COLO668 (cell line): ENCODE measurements at regions not wholly inside any gene's neighbourhood (a gene's known extent, or its start where the extent isn't known, plus 50 kb on each side); places are given as distances from the start of the nearest gene placed in this dataset.
"Not testable (repeated sequence)": the region's sequence is repeated elsewhere in the genome, so short reads cannot be mapped to it uniquely, and the experiment has no call there.

ENCODE experiments used
- DNase-seq: peaks from one replicate; lab custom pipeline; 2025; ENCODE audit not compliant: unreplicated experiment; lab: John Stamatoyannopoulos, UW

DNA sequence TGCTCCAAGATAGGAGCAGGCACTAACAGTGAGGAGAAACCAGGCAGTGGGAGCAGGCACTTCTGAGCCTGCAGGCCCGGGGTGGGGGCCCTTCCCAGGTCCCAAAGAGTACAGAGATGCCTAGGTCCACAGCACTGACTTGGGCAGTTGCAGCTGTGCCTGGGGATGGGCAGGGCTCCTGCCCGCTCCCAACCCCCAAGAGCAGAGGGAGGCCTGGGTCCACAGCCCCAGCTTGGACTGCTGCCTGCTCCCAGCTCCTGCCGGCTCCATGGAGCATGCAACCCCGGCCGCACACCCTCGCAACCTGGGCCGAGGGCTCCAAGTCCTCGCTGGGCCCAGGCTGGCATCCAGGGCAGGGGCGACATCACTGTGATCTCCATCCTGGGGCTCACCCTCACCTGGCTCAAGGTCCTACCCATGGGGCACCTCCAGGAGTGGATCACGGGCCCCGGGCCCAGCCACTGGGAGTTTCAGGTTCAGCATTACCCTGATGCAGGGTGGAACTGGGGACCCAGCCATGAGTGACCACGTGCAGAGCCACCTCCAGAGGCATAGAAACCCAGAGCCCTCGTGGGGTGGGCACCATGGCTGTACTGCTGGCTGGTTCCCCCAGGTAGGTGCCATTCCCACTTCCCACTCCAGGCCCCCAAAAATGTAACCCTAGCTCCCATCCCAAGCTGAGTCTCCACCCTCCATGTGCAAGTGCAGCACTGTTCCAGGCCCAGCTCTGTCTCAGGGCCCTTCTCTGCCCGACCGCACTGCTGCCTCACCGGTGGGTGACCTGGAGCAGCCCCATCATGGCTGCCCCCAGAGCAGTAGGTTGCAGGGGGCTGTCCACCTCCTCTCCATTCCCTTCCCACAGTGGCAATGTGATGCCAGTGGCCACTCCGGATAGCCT, 325.6 kb downstream of the NR4A2 start:
- DNase-seq: no peak

DNA sequence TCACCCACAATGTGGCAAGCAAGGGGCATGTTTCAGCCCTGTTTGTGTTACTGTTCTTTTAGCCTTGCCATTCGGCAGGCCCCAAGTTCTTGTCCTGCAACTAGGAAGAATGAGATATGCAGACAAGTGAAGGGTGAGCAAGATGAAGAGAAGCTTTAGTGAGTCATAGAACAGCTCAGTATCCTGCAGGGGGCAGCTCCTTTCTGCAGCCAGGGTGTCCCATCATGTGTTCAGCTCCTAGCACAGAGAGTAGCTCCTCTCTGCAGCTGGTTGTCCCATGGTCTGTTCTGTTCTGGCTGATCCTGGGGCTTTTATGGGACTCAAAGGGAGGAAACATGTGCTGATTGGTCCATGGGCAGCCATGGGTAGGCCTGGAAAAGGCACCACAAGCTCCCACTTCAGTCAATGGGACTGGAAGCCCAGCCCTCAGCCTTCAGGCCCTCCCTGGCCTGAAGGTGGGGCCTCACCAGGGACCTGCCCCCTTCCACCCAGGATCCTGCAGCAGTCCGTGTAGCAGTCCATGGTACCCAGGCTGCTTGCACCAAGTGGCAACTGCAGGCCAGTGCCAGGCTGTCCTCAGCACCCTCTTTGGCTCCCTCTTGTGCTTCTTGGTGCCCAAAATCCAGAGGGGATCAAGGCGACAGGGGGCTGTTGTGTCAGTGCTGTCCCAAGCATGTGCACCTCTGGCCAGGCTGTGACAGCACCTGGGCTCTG, 326.4 kb downstream of the NR4A2 start:
- DNase-seq: no peak

DNA sequence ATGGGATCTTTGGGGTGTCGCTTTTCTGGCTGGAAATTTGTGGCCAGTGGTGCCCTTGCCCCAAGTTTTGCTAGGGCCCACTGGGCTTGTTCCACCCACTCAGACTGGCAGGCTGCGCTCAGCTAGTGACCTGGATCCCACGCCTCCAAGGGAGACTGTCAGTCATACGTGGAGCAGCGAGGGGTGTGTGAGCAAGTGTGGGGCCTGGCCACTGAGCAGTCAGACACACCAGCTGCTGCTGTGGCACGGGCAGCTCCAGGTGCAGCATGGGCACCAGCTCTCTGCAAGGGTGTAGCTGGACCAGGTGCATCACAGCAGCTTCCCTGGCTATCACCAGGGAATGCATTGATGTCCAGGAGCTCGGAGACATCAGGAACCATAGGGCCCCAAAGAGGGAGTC, 327.0 kb downstream of the NR4A2 start:
- DNase-seq: no peak

DNA sequence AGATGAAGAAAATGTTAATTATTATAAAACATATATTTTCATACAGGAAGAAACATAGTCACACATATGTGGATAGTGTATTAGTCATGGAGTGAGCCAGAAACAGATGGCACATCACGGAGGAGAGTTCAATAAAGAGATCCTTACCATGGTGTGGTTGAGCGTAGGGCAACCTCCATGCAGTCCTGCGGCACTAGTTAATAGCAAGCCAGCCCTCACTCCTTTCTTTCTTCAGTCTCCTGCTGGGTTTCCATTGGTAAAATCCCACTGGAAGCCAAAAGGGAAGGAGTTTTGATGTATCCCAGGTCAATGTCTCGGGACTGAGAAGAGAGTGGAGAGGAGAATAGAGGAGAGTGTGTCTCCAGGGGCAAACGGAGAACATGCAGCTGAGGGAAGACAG, 328.1 kb downstream of the NR4A2 start:
- DNase-seq: no peak

DNA sequence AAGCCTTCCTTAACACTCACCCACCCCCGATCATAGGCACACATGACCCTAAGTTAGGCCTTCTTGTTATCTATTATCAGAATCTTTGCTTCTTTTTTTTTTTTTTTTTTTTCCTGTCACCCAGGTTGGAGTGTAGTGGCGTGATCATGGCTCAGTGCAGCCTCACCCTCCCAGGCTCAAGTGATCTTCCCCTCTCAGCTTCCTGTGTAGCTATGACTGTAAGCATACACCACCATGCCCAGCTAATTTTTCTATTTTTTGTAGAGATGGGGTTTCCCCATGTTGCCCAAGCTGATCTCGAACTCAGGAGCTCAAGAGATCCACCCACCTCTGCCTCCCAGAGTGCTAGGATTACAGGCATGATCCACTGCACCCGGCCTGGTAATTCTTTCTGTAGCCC, 328.7 kb downstream of the NR4A2 start:
- no peak for DNase-seq

DNA sequence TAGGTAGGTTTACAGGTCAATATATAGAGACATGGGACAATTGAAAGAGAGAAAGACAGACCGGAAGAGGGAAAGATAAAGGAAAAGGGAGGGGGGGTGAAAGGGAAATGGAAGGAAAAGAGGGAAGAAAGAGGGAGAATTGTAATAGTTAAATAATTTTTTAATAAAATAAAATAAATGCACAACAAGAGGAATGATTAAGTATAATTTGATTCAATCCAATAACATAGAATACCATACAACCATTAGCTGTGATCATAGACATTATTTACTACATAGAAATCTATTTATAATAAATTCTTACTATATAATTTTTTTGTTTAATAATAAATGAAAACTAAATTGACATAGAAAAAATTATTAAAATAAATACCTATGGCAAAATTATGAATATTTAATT, 330.7 kb downstream of the NR4A2 start:
- DNase-seq: no peak

DNA sequence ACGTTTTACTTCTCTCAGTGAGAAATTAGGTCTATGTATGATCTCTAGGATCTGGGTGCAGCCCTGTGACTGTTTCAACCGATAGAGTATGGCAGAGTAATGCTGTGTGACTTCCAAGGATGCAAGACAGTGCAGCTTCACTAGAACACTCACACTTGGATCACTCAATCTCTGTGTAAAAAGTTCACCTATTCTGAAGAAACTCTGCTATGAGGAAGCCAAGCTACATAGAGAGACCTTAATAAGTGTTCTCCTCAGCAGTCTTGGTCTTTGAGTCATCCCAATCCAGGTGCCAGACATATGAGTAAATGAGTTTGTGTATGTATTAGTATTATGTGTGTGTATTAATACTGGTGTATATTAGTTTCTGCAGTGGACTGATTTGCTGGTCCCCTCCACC, 335.0 kb downstream of the NR4A2 start:
- DNase-seq: no peak

DNA sequence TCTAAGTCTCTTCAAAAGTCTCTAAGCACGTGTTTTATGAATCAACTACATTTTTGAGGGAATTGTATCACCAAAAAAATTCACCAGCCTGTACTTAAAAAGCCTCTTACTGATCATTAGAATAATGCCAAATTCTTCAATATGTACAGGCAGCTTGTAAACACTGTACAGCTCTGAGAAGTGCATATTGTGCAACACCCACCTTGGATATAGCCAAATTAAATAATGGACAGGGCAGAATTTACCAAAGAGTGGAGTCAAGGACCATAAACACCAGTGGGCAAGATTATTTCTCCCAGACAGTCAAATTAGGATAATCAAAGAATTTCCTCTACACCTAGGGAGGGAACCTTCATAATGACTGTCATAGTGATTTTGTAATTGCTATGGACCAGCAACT, 338.2 kb downstream of the NR4A2 start:
- DNase-seq: no peak

DNA sequence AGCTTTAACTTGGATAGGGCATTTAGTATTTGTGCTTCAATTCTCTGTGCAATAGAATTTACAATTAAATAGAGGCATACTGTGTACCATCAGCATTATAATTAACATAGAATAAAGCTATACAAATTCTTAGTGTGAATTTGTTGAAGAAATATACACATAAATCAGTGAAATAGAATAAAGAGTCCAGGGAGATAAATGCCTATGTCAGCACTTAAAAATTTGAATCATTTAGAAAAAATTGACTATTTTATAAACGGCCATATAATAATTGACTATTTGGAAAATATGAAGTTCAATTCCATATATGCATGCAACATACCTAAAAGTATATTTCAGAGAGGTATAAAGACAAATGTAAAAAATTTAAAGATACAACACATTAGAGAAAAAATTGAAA, 348.7 kb downstream of the NR4A2 start:
- DNase-seq: no peak

DNA sequence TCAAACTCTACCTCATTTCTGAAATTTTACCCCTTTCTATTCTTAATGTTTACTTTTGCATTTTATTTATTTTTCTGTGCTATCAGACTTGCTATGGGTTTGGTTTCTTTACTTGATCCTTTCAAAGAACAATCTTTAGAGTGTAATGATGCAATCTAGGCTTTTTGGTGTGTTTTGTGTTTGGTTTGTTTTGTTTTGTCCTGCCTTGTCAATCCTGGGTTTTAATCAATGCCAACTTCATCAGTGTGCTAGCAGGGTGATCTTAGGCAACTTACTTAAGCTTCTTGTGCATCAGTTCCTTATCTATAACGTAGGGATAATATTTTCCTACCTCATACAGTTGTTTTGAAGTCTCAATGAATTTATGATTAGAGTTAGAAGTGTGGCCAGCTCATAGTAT, 350.4 kb downstream of the NR4A2 start:
- no peak for DNase-seq

DNA sequence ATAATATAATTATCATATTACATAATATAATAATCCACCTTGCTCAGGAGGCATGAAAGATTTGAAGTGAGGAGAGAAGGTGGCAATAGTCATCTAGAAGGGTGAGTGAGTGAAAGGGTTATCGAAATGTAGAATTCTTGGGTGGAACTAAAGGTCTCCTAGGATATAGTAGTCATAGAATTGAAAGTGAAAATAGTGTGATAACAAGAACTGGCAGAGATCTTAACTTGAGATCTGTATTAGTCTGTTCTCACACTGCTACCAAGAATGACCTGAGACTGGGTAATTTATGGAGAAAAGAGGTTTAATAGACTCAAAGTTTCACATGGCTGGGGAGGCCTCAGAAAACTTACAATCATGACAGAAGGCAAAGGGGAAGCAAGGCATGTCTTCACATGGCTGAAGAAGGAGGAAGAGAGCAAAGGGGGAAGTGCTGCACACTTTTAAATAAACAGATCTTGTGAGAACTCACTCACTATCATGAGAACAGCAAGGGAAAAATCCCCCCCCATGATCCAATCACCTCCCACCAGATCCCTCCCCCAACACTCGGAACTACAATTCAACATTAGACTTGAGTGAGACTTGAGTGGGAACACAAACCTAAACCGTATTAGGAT, 351.5 kb downstream of the NR4A2 start:
- no peak for DNase-seq

DNA sequence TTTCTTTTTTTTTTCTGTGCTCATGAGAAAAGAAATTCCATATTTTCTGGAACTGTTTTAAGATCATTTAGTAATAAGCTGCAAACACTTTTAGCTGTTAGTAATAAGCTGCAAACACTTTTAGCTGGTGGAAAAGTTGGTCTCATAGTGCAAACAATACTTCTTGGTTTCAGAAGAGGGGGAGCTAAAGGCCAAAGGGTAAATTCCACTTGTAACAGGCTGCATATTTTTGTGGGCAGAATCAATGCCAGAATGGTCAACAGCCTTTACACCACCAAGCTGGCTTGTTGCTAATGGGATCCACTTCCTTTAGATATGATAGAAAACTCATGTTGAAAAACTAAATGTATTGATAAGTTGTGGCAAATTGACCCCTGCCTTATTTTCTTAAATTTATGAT, 356.8 kb downstream of the NR4A2 start:
- DNase-seq: no peak

DNA sequence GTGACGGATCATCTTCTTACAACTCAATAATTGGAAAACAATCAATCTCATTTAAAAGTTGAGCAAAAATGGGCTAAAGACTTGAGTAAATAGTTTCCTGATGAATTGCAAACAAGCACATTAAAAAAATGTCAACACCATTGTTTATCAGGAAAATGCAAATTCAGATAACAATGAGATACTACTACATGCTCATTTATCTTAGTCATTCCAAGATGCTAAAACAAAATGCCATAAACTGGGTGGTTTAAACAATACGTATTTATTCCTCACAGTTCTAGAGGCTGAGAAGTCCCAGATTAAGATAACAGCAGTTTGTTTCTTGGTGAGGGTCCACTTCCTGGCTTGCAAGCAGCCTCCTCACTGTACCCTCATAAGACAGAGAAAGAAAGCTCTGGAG, 359.6 kb downstream of the NR4A2 start:
- no peak for DNase-seq

DNA sequence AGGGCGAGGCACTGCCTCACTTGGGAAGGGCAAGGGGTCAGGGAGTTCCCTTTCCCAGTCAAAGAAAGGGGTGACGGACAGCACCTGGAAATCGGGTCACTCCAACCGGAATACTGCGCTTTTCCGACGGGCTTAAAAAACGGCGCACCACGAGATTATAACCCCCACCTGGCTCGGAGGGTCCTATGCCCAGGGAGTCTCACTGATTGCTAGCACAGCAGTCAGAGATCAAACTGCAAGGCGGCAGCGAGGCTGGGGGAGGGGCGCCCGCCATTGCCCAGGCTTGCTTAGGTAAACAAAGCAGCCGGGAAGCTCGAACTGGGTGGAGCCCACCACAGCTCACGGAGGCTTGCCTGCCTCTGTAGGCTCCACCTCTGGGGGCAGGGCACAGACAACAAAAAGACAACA, 366.5 kb downstream of the NR4A2 start:
- DNase-seq: not testable (repeated sequence)

DNA sequence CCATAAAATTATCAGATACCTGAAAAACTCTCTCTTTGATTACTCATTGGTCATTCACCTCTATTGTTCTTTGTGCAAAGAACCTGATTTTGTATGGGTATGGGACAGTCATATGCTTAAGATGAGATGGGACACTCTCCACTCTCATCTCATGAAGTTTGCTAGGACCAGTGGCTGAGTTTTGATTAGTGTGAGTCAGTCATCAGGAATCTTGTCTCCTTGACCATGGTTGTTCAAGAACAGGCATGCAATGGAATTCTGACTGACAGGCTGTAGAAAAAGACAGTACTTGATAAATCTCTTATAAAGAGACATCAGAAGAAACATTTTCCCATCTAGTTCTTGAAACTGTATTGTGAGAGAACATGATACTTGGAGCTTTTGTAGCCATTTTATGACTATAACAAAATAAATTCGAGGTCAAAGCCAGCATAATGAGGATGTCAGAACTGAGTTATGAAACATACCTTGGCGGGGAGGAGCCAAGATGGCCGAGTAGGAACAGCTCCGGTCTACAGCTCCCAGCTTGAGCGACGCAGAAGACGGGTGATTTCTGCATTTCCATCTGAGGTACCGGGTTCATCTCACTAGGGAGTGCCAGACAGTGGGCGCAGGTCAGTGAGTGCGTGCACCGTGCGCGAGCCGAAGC, 367.0 kb downstream of the NR4A2 start:
- no peak for DNase-seq

DNA sequence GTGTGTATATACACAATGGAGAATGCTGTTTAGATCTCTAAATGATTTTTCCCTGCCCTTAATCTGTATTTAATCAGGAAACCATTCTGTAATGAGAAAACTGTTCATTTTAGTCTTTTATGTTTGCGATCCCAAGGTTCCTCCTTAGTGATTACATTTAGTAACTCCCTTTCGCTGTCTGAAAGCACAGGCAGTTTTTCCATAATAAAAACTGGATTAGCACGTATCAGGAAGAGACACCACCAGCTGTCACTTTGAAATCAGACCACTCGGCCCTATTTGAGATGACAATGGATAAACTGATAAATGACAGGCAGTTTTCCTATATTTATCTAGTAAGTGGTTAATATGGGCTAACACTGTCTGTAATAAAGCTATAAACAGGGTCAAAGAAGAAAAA, 370.9 kb downstream of the NR4A2 start:
- DNase-seq: no peak

DNA sequence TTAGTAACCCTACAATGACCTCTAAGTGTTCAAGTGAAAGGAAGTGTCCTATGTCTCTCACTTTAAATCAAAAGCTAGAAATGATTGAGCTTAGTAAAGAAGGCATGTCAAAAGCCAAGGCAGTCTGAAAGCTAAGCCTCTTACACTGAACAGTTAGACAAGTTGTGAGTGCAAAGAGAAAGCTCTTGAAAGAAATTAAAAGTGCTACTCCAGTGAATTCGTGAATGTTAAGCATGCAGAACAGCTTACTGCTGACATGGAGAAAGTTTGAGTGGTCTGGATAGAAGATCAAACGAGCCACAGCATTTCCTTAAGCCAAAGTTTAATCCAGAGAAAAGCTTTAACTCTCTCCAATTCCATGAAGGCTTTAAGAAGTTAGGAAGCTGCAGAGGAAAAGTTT, 373.7 kb downstream of the NR4A2 start:
- no peak for DNase-seq

DNA sequence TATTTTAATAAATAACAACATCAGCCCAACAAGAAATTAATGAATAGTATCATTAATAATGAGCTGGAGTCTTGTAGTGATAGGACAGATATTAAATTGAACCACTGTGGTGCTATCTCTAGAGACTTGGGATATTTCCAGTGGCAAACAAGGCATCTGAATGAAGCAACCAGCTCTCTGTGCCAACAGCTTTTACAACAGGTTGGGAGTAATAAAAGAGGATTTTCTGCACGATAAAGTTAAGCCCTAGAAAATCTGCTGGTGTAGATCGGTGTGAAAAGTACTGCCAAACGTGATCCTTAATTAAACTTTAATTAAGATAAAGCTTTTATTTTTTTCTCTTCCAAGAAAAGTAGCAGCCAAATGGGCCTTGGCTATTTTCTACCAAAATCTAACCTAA, 385.5 kb downstream of the NR4A2 start:
- no peak for DNase-seq

DNA sequence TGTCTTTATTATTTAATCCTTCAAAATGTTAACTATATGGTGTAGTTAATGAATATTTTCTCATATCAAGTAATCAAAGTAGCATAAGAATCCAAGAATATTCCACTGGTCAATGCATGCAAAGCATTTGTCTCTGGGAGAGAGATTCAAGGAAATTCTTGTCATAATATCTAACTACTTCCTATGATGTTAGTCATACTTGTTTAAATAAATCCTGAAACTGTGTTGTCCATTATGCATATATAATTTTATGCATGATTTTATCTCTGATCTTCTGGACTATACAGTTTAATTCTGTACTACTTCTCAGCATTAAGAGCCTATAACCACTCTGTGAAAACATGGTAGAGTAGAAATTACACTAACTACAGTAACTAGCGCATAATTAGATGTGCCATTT, 388.3 kb downstream of the NR4A2 start:
- DNase-seq: no peak

DNA sequence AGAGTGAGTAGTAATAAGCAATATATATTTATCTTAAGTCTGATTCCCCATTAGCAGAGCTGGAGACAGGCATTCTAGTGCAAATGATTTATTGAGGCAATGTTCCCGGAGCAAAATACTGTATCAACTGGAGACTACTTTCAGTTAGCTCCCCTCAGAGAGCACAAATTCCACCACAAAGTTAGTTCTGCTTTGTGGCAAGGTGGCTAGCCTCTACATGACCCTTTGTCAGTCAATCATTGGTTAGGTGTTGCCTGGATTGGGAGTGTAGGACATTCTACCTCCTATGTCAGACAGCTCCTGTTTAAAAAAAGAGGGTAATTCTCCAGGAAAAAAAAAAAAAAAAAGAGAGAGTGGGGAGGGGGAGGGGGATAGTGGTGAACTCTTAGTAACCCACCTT, 402.2 kb downstream of the NR4A2 start:
- no peak for DNase-seq

DNA sequence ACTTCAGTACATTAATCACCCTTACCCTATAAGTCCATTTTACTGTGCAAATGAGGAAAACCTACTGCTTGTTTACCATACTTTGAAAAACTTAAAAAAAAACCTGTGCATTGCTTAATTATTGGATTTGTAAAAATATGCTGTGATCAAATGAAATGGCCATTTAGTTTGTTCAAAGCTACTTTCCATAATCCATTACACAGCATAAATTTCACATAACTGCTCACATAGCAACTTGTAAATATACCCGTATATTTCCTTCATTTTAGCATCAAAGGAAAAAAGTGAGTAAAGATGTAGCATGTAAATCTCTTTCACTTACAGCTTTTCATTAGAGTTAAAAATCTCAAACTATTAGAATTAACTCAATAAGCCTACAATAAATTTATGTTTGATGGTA, 415.1 kb downstream of the NR4A2 start:
- DNase-seq: no peak

DNA sequence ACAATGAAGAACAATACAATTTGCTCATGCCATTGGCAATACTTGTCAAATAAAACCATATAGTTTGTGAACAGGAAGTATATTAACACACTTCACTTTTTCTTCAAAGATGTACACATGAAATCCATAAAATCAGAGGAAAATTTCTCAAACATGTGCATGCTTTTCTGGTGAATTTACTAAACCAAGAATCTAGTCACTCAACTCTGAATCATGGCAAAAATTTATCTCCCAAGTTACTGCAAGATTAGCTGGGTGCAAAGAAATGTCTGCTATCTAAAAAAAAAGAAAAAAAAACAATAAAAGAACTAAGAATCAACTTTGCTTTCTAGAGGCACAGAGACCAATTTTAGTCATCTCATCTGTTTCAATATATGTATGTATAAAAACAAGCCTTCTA, 419.2 kb downstream of the NR4A2 start:
- no peak for DNase-seq
